Natural killer cell (primary cell): ENCODE measurements at regions not wholly inside any gene's neighbourhood (a gene's known extent, or its start where the extent isn't known, plus 50 kb on each side); places are given as distances from the start of the nearest gene placed in this dataset.

Experiments
- ATAC-seq, 3 donors: fragments of 150-1000 bp in 2 of 3; fragments of 200-7000 bp in 1 of 3; cut with Tn5 transposase; 1 replicate in 1 of 3; 2 replicates in 2 of 3; pipeline ENCODE4 v1.10.0; 2021; ENCODE audit warnings: mild to moderate bottlenecking in 2 of 3, moderate library complexity in 2 of 3
- DNase-seq, 2 donors: peaks; one replicate each; pipeline versions ENCODE4 v3.0.0 to v3.0.0-alpha.2; 2013 to 2021; ENCODE audit warnings: mixed read lengths in 1 of 2
- H3K27ac ChIP-seq: one replicate; pipeline ENCODE4 v1.5.1; 2013; ENCODE audit warnings: mild to moderate bottlenecking, low read length
- H3K27me3 ChIP-seq: one replicate; pipeline ENCODE4 v1.6.1; 2013; ENCODE audit warnings: low read length; ENCODE audit not compliant: control insufficient read depth, insufficient read depth
- H3K36me3 ChIP-seq: one replicate; pipeline ENCODE4 v1.6.1; 2013; ENCODE audit warnings: low read length; ENCODE audit not compliant: control insufficient read depth, insufficient read depth
- H3K4me1 ChIP-seq: one replicate; pipeline ENCODE4 v1.6.1; 2013; ENCODE audit warnings: low read length; ENCODE audit not compliant: control insufficient read depth, insufficient read depth
- H3K4me3 ChIP-seq: one replicate; pipeline ENCODE4 v1.5.1; 2013; ENCODE audit warnings: low read length
- H3K9me3 ChIP-seq: one replicate; pipeline ENCODE4 v1.6.1; 2013; ENCODE audit warnings: low read length; ENCODE audit not compliant: control insufficient read depth, insufficient read depth
- H3K27ac Mint-ChIP-seq, 2 donors: one replicate each; pipeline ENCODE4 v1.8.0; 2022; ENCODE audit warnings: mild to moderate bottlenecking in 2 of 2, mixed read lengths in 2 of 2, moderate library complexity in 1 of 2
- H3K27me3 Mint-ChIP-seq, 2 donors: one replicate each; pipeline ENCODE4 v1.8.0; 2022; ENCODE audit warnings: low read depth in 2 of 2, mixed read lengths in 2 of 2
- H3K36me3 Mint-ChIP-seq: one replicate; pipeline ENCODE4 v1.8.0; 2022; ENCODE audit warnings: mixed read lengths
- H3K4me1 Mint-ChIP-seq, 2 donors: one replicate each; pipeline ENCODE4 v1.8.0; 2022; ENCODE audit warnings: mixed read lengths in 2 of 2
- H3K4me3 Mint-ChIP-seq: one replicate; pipeline ENCODE4 v1.8.0; 2022; ENCODE audit warnings: mild to moderate bottlenecking, moderate library complexity, mixed read lengths
- H3K9me3 Mint-ChIP-seq, 2 donors: one replicate each; pipeline ENCODE4 v1.8.0; 2022; ENCODE audit warnings: mixed read lengths in 2 of 2
- CTCF ChIP-seq: fragments of 200-600 bp; IDR thresholded peaks from one replicate; pipeline ENCODE4 v1.8.0; 2022; ENCODE audit warnings: antibody characterized with exemption
- WGBS: methylation state at CpG from one replicate; pipeline ENCODE4 v1.1.7; 2013; ENCODE audit warnings: missing lambda C conversion rate; ENCODE audit not compliant: insufficient coverage; 5-methylcytosine and 5-hydroxymethylcytosine counted together
- intact Hi-C: fragments of 100-400 bp; cut with micrococcal nuclease; formaldehyde crosslinking; loops from one replicate; pipeline ENCODE4 v1.14.2; 2022

- no peak for ATAC-seq
- Mint-ChIP-seq H3K27me3 (no peaks in the 10 kb centered on the region), H3K4me3 (no peak overlapping the region), H3K9me3 (peaks cover 13% of the 10 kb centered on the region in 2 donors), H3K36me3 (peaks cover 7% of the 10 kb centered on the region), H3K4me1 (no peaks in the 10 kb centered on the region), H3K27ac (no peak overlapping the region)
- Histone ChIP-seq H3K27me3 (no peaks in the 10 kb centered on the region), H3K36me3 (no peaks in the 10 kb centered on the region), H3K4me1 (no peaks in the 10 kb centered on the region), H3K9me3 (no peaks in the 10 kb centered on the region), H3K27ac (no peak overlapping the region), H3K4me3 (no peak overlapping the region)
- WGBS: 83% methylated on average over 2 of the region's 3 CpGs
- no peak for TF ChIP-seq CTCF
- intact Hi-C loops: no loop called here
- no peak for DNase-seq
Measured at GRCh38 chr13:62194371-62194770, 778.7 kb upstream of the PCDH20 start.

- Mint-ChIP-seq H3K4me1 (no peaks in the 10 kb centered on the region), H3K9me3 (peaks cover 13% of the 10 kb centered on the region in 2 donors), H3K27ac (no peak overlapping the region), H3K36me3 (peaks cover 7% of the 10 kb centered on the region), H3K27me3 (no peaks in the 10 kb centered on the region), H3K4me3 (no peak overlapping the region)
- no peak for DNase-seq
- Histone ChIP-seq H3K4me3 (no peak overlapping the region), H3K27me3 (no peaks in the 10 kb centered on the region), H3K4me1 (no peaks in the 10 kb centered on the region), H3K36me3 (no peaks in the 10 kb centered on the region), H3K27ac (no peak overlapping the region), H3K9me3 (no peaks in the 10 kb centered on the region)
- intact Hi-C loops: no loop called here
- TF ChIP-seq CTCF: no peak
- ATAC-seq: no peak
- 50% methylated on average over 2 of the region's 2 CpGs for WGBS
Measured at GRCh38 chr13:62193919-62194318, 778.3 kb upstream of the PCDH20 start.

GRCh38 chr13:62185631-62186255 is 770.1 kb upstream of the PCDH20 start:
- no CpG with 5 or more reads among the region's 1 CpG for WGBS
- peaks cover 9 to 13% of the 10 kb centered on the region in 2 donors for H3K9me3 Mint-ChIP-seq
- intact Hi-C loops: no loop called here

More at GRCh38 chr13:62185631-62186255, 770.1 kb upstream of the PCDH20 start:
- Histone ChIP-seq H3K4me1 (no peaks in the 10 kb centered on the region), H3K9me3 (no peaks in the 10 kb centered on the region), H3K36me3 (no peaks in the 10 kb centered on the region), H3K27ac (no peak overlapping the region), H3K4me3 (no peak overlapping the region), H3K27me3 (no peaks in the 10 kb centered on the region)
- Mint-ChIP-seq H3K27ac (no peak overlapping the region), H3K4me3 (no peak overlapping the region), H3K27me3 (no peaks in the 10 kb centered on the region), H3K36me3 (peaks cover 4% of the 10 kb centered on the region), H3K4me1 (no peaks in the 10 kb centered on the region)
- no peak for ATAC-seq
- DNase-seq: no peak
- TF ChIP-seq CTCF: no peak
